Ovary (tissue), 3 donors: ENCODE measurements at regions not wholly inside any gene's neighbourhood (a gene's known extent, or its start where the extent isn't known, plus 50 kb on each side); places are given as distances from the start of the nearest gene placed in this dataset.

Experiments used
- EP300 ChIP-seq: sonication (generic); formaldehyde crosslinking; IDR thresholded peaks from one replicate; pipeline ENCODE4 v1.6.1; 2017; ENCODE audit warnings: antibody characterized with exemption
- TF ChIP-seq, protein P1 (sequence below), 3 donors: fragments of 450-650 bp in 2 of 3; fragments of 200-600 bp in 1 of 3; IDR thresholded peaks; one replicate each; pipeline versions ENCODE4 v1.5.1 to v1.8.0; 2016 to 2022; ENCODE audit warnings: antibody characterized with exemption in 3 of 3, mild to moderate bottlenecking in 1 of 3
- donor health status: DM: no; HTN: no; CAD: no.

DNA sequence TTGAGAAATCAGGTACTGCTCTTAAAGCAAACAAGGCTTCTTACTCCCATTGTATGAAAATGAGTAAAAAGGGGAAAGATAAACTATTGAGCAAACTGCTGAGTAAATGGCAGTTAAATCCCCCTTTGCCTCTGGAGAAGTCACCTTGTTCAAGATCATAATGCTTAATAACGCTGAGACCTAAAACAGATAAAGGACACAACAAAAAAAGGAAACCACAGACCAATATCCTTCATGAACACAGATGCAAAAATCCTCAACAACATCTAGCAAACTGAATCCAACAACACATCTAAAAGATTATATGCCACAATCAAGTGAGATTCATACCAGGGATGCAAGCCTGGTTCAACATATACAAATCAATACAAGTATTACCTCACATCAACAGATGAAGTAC lies 109.0 kb upstream of the MDM1 start:
- no peak for TF ChIP-seq EP300
- TF ChIP-seq, protein P1, sequence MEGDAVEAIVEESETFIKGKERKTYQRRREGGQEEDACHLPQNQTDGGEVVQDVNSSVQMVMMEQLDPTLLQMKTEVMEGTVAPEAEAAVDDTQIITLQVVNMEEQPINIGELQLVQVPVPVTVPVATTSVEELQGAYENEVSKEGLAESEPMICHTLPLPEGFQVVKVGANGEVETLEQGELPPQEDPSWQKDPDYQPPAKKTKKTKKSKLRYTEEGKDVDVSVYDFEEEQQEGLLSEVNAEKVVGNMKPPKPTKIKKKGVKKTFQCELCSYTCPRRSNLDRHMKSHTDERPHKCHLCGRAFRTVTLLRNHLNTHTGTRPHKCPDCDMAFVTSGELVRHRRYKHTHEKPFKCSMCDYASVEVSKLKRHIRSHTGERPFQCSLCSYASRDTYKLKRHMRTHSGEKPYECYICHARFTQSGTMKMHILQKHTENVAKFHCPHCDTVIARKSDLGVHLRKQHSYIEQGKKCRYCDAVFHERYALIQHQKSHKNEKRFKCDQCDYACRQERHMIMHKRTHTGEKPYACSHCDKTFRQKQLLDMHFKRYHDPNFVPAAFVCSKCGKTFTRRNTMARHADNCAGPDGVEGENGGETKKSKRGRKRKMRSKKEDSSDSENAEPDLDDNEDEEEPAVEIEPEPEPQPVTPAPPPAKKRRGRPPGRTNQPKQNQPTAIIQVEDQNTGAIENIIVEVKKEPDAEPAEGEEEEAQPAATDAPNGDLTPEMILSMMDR (IDR thresholded peaks at IDR 0.05): no peak
